ENCODE measurements at regions not wholly inside any gene's neighbourhood (a gene's known extent, or its start where the extent isn't known, plus 50 kb on each side); places are given as distances from the start of the nearest gene placed in this dataset.
"Not testable (repeated sequence)": the region's sequence is repeated elsewhere in the genome, so short reads cannot be mapped to it uniquely, and the experiment has no call there.

GRCh38 chr5:99398976-99399375 lies 470.2 kb upstream of the CHD1 start:
- DNase-seq = no peak

- DNase-seq = no peak
Observed at GRCh38 chr5:99386406-99387077, 457.7 kb upstream of the CHD1 start.

GRCh38 chr5:99379187-99379586 lies 450.4 kb upstream of the CHD1 start:
- DNase-seq = no peak

DNA sequence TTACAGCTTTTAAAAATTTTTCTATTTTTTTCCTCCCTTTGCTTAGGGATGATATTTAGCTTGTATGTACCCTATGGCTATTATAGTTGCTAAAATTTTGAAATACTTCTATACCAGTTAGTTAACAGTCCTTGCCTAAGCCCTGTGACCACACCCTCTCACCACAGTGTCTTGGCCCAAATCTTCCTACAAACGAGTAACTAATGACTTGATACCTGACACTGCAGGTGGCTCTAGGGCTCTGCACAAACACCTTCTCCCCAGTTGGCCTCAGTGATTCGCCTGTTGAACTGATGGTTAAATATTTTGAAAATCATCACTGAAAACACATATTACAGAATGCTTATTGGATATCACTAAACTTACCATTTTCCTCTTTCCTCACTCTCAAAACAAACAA lies 449.6 kb upstream of the CHD1 start:
- no peak for DNase-seq

DNA sequence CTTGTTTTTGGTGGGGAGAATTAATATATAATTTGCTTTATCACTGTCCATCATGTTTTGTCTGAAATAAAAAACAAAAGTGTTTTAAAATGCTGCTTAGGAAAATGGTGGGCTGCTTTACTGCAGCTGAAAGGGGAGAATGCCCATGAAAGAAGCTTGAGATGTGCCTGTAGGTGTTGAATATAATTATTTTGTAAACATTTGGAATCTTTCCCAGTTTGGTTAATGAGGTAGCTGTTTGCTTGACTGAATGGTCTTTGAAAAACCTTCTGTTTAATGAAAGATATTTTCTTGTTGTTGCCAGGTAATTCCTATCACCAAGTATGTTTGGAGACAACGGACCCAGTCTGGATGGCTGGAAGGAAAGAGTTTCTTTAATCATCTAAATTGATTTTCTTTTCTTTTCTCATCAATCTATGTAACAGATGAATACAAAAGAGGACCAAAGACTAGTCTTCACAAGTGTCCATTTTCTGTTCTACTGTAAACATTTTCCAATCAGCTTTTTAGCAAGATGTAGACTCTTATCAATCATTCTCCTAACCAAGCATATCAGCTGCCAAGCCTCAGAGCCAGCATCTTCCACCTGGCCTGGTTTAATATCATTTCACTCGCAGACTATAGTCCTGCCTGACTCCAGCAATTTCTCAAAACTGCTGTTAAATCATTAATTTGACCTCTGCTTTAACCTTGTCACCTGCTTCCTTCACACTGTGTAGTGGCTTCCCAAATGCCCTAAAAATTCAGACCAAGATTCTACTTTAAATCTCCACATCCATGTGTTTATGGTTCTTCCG lies 441.2 kb upstream of the CHD1 start:
- DNase-seq = peak; percentile 94

DNA sequence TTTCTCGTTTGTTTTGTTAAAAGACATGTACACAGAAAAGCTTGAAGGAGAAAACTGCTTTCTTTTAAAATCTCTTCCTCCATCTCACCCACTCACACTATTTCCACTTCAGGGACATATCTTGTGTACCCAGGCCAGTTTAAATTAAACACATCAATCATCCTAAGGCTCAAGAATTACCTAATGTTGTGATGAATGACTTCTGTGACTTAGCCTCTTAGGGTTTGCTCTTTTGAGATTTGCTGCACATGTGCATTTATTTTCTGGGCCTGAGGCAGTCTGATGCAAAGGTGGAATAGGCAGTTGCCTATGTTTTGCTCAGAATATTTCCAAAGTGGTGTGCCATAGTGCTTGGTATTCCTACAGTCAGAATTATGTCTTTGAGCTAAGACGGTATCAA lies 439.9 kb upstream of the CHD1 start:
- DNase-seq = no peak

DNA sequence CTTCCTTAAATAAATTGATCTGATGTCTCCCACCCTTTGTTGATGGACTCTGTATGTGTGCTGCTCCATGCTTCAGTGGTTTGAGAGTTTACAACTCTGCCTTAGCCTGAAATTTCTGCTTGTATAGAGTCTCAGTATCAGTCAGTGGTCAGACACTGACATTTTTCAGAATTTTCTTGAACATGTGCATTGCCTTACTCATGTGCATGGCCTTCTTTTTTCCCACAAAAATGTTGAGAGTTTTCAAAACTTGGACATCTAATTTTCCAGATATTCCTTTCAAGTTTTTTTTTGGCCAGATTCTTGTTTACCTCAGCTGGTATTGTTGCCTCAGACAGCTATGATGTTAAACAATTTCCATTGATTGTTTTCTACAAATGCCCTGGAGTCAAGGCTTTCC lies 427.1 kb upstream of the CHD1 start:
- DNase-seq = no peak

DNA sequence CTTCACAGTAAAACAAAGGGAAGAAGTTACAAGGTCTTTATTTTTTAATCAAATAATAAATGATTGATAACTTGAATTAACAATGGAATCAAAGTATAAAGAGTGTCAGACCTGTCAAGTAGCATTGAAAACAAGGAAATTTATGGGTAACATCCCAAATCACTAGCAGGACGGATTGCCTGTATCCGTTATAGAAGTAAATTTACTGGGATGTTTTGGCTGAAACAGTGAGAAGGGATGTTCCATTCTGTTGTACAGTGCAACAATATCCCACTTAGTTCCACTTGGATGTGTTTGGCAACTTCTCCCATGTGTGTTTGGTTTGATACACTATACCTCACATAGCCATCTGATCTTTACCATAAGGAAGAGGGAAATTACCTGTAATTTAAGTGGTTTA lies 421.0 kb upstream of the CHD1 start:
- DNase-seq = peak; percentile 24

GRCh38 chr5:99348597-99348996 lies 419.8 kb upstream of the CHD1 start:
- DNase-seq = no peak

GRCh38 chr5:99339758-99340157 lies 411.0 kb upstream of the CHD1 start:
- not testable (repeated sequence) for DNase-seq

DNA sequence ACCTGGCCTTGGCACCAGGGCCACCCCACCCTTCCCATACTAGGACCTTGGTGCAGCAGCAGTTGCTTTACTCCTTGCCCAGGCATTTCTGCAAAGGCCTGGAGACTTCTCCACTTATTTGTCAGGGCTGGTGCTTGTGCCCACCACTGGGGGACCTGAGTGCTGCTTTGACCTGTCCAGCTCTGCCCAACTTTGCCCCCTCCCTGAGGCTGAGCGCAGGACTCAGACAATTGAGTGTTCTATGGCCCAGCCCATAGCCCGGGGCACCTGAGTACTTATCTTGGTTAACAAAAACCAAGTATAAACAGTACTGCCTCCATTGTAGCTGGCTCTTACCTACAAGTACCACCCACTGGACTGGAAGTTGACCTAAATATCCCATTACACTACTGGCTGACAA lies 406.1 kb upstream of the CHD1 start:
- DNase-seq = no peak

GRCh38 chr5:99331061-99331460 lies 402.3 kb upstream of the CHD1 start:
- DNase-seq = peak; percentile 41

GRCh38 chr5:99320436-99320835 lies 391.6 kb upstream of the CHD1 start:
- peak; percentile 52 for DNase-seq

GRCh38 chr5:99317136-99317535 lies 388.3 kb upstream of the CHD1 start:
- DNase-seq = no peak

GRCh38 chr5:99316484-99316883 lies 387.7 kb upstream of the CHD1 start:
- DNase-seq = no peak

DNA sequence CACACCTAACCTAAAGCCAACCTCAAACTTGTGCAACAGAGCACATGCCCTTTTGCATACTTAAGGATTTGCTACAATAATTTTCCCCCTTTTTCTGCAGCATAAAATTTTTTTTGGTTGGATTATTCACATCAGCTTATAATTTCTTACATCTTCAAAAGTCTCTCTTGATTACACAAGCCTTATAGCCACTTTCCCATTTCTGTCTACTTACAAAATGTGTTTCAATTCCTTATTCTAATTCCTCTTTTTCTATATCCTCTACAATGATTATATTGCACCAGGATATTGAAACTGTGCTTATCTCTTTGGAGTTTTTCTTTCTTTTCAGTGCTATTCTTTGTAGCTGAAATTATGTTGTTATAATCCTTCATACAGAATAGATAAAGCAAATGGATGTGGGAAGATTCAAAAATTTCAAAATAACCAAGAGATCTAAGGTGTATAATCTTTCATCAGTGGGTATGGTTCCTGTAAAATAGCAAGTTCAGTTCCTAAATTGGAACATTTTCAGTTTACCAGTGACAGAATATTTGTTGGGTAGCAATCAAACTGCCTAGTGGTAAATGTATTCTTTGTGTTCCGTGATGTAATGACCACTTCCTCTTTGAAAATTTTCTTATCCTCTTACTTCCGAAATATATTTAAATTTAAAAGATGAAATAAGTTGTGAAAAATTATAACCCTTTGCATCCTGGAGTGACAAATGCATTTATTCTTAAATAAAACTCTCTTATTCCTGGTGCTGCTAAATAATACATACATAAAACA lies 386.8 kb upstream of the CHD1 start:
- DNase-seq = no peak

DNA sequence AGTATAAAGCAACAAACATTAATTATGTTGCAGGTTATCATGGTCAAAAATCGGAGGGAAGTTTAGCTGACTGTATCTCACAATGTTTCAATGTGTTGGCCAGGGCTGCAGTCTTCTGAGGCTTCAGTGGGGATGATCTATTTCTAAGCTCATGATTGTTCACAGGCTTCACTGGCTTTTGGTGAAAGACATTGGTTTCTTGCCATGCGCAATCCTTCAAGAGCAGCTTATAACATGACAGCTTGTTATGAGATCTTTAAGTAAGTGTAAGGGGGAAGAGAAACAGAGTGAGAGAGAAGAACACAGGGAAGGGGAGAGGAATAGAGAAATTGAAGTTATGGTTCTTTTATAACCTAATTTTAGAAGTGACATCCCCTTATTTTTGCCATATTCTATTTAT lies 385.9 kb upstream of the CHD1 start:
- no peak for DNase-seq

DNA sequence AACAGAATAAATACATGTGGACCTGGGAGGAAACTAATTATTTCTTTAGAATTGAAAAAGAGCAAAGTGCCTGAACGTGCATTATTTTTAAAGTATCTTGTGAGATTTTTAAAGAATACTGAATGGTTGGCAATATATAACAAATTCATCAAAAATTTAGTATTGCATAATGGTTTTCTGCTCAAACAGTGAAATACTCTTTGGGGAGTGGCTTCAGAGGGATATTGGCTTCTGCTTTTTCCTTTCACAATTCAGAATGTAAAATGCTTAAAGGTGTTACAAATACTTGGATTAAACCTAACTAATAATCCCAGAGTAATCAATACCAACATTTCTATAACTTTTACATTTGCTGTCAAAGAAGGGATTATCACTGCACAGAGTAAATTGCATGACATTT lies 379.3 kb upstream of the CHD1 start:
- DNase-seq = no peak

GRCh38 chr5:99305045-99305580 lies 376.3 kb upstream of the CHD1 start:
- DNase-seq = peak; percentile 2

- peak; percentile 71 for DNase-seq
Observed at GRCh38 chr5:99285606-99286005, 356.8 kb upstream of the CHD1 start.

GRCh38 chr5:99275128-99275527 lies 346.3 kb upstream of the CHD1 start:
- no peak for DNase-seq

DNA sequence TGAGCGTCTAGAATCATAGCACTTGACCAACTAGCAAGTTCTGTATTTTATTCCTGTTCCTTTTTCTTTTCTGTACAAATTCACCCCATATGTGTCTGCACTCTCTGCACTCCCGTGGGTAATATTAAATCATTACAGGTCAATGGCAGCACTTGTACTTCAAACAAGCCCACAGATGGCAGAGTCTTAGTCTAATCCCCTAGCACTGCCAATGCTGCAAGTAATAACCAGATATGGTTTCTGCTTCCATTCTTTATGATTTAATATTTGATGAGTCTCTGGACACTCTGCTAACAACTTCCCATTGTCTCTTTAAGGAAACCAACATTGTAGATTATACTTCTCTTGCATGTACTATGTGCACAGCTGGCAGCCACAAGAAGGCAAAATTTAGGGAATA lies 343.8 kb upstream of the CHD1 start:
- DNase-seq = no peak

- DNase-seq = no peak
Observed at GRCh38 chr5:99258819-99259218, 330.0 kb upstream of the CHD1 start.

DNA sequence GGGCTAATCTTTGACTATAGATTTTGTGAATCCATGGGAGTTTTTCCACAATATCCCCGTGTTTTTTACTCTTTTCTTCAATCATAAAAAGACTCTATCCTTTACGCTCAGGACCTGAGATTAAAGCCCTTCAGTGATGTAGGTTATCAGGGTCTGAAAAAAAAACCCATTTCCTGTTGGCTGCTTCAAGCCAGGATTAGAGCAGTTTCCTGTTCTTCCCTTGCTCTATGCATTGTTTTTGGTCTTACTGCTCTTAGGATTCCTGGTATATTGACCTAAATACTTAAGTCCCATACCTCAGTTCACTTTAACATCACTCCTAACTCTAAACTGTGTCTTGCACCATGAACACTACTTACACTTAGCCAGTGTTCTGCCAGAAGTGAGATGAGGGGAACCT lies 319.3 kb upstream of the CHD1 start:
- DNase-seq = no peak
